ENCODE measurements at regions not wholly inside any gene's neighbourhood (a gene's known extent, or its start where the extent isn't known, plus 50 kb on each side); places are given as distances from the start of the nearest gene placed in this dataset.

GRCh38 chr2:111647359-111647758, 236.6 kb downstream of the ANAPC1 start:
- Histone ChIP-seq H3K4me3 (ENCODE audit: low read depth in 2 of 2, low read length in 2 of 2) (no peak overlapping the region), H3K4me1 (ENCODE audit: control insufficient read depth, insufficient read depth, low read length) (no peaks in the 10 kb centered on the region), H3K36me3 (ENCODE audit: control insufficient read depth, insufficient read depth, low read length) (no peaks in the 10 kb centered on the region), H3K9me3 (ENCODE audit: control insufficient read depth, insufficient read depth, low read depth, low read length) (peaks cover 13% of the 10 kb centered on the region; the same call in 1 of the 2 replicates), H3K27me3 (ENCODE audit: control insufficient read depth, insufficient read depth, low read length) (no peaks in the 10 kb centered on the region), H3K27ac (ENCODE audit: low read length) (no peak overlapping the region)
- DNase-seq (ENCODE audit: low read depth, low spot score), result no peak
- BruUV-seq (replicated peaks), result no TSS peak
- intact Hi-C loops (cut with micrococcal nuclease; ENCODE audit: unreplicated experiment) (no loop called here), in situ Hi-C loops (cut with HindIII; ENCODE audit: low pct_unique_long_range_greater_than_20kb, low sequenced_read_pairs) (no loop called here)
- POLR2A ChIA-PET, result no interaction called here
- CTCF ChIA-PET, result no interaction called here
- no peak for TF ChIP-seq REST (IDR thresholded peaks at IDR 0.05; ENCODE audit: insufficient read depth in 1 of 2, low read depth in 2 of 2, low read length in 1 of 2)
- TF ChIP-seq SIN3A (IDR thresholded peaks at IDR 0.05; ENCODE audit: borderline replicate concordance, insufficient read depth, low read depth, low read length), result no peak
- TF ChIP-seq CTCF (IDR thresholded peaks at IDR 0.05), result no peak
- no peak for TF ChIP-seq TCF7L2 (IDR thresholded peaks at IDR 0.05; ENCODE audit: low read depth, low read length)
- no peak for ATAC-seq

- Histone ChIP-seq H3K36me3 (ENCODE audit: control insufficient read depth, insufficient read depth, low read length) (no peaks in the 10 kb centered on the region), H3K4me1 (ENCODE audit: control insufficient read depth, insufficient read depth, low read length) (no peaks in the 10 kb centered on the region), H3K27me3 (ENCODE audit: control insufficient read depth, insufficient read depth, low read length) (no peaks in the 10 kb centered on the region), H3K27ac (ENCODE audit: low read length) (no peak overlapping the region), H3K9me3 (ENCODE audit: control insufficient read depth, insufficient read depth, low read depth, low read length) (peaks cover 6% of the 10 kb centered on the region; the same call in 1 of the 2 replicates), H3K4me3 (ENCODE audit: low read depth in 2 of 2, low read length in 2 of 2) (no peak overlapping the region)
- BruUV-seq (replicated peaks), result no TSS peak
- DNase-seq (ENCODE audit: low read depth, low spot score) (no peak), ATAC-seq (no peak)
- TF ChIP-seq SIN3A (IDR thresholded peaks at IDR 0.05; ENCODE audit: borderline replicate concordance, insufficient read depth, low read depth, low read length), result no peak
- TF ChIP-seq CTCF (IDR thresholded peaks at IDR 0.05), result no peak
- no peak for TF ChIP-seq REST (IDR thresholded peaks at IDR 0.05; ENCODE audit: insufficient read depth in 1 of 2, low read depth in 2 of 2, low read length in 1 of 2)
- TF ChIP-seq POLR2AphosphoS5 (IDR thresholded peaks at IDR 0.05; ENCODE audit: low read depth, low read length), result no peak
- no peak for TF ChIP-seq TCF7L2 (IDR thresholded peaks at IDR 0.05; ENCODE audit: low read depth, low read length)
- POLR2A ChIA-PET, result no interaction called here
- intact Hi-C loops (cut with micrococcal nuclease; ENCODE audit: unreplicated experiment), result no loop called here
- CTCF ChIA-PET, result no interaction called here
- in situ Hi-C loops (cut with HindIII; ENCODE audit: low pct_unique_long_range_greater_than_20kb, low sequenced_read_pairs), result no loop called here
Observed at GRCh38 chr2:111652038-111652437, 232.0 kb downstream of the ANAPC1 start.
